ENCODE measurements at regions not wholly inside any gene's neighbourhood (a gene's known extent, or its start where the extent isn't known, plus 50 kb on each side); places are given as distances from the start of the nearest gene placed in this dataset.

DNA sequence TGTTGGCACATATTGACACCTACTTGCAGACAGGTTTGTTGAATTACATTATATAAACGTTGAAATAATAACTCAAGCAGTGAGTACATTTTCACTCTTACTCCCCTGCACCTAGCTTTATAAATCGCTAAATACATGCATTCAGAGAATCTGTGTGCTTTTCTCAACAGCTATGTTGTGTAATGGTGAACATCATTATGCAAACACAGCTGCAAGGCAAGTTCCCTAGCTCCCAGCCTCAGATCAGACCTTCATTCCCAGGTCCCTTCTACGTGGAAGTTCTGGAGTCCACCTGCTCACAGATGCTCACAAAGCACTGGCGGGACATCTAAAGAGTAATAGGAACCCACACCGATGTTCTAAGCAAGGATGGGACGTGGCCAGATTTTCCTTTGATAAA, 86.8 kb upstream of the PEG3 start:
- intact Hi-C loops (cut with micrococcal nuclease) = no loop called here
- DNase-seq = no peak
- ChIA-PET POLR2A (no interaction called here), CTCF (no interaction called here)
- Mint-ChIP-seq H3K9me3 (peaks cover 43% of the 10 kb centered on the region), H3K4me3 (no peak overlapping the region), H3K36me3 (peaks cover 2% of the 10 kb centered on the region), H3K27me3 (no peaks in the 10 kb centered on the region), H3K4me1 (ENCODE audit: low read depth) (no peaks in the 10 kb centered on the region), H3K27ac (no peak overlapping the region)

DNA sequence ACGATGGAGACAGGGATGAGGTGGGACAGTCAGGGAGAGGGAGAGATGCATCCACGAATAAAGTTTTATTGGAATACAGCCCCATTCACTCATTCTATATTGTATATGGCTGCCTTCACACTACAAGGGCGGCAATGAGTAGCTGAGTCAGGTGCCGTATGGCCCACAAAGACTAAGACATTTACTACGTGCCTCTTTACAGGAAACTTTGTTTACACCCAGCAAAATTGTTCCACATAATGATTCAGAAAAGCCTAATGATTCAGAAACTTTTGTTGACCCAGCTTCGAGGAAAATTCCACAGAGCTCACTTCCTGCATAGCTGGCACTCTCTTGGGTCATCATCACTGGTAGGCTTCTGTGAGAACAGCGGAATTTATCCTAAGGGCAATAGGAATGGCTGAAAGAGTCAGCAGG, 87.3 kb upstream of the PEG3 start:
- Mint-ChIP-seq H3K27ac (no peak overlapping the region), H3K9me3 (peaks cover 48% of the 10 kb centered on the region), H3K4me1 (ENCODE audit: low read depth) (no peaks in the 10 kb centered on the region), H3K36me3 (peaks cover 5% of the 10 kb centered on the region), H3K4me3 (no peak overlapping the region), H3K27me3 (no peaks in the 10 kb centered on the region)
- CTCF ChIA-PET = no interaction called here
- no peak for DNase-seq
- intact Hi-C loops (cut with micrococcal nuclease) = no loop called here
- POLR2A ChIA-PET = no interaction called here

DNA sequence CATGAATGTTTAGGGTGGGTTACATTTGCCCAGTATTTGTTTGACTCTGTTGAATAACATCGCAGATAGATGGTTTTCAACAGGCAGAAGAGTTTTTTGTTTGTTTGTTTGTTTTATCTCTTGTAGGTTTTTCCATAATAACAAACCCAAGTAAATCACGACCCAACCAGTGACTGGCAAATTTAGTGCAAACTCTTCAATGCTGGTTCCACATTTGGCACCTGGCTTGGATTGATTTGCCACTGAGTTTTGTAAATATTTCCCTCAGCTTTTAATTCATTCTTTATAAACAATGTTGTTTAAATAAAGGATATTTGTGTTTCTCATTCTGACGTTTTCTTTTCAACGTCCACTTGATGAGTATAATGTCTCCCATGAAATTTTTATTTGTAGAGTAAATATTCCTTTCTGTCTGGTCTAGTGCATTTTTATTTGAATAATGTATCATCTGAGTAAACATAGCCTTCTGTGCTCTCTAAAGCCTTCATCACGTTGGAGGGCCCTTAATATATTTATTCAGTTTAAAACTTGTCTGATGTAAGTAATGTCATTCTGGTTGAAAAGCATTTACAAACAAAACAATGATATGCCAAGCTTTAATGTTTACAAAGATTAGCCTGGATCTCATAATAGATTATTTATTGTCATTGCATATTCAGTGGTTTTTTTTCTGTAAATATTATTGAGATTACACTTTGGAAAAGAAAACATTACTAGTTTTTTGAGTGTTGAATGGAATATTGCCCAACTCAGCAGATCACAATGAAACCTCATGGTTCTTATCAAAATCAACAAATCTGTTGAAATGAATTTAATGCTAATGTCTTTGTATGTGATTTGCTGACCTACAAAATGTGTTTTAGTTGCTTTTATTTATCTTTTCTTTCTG, 90.4 kb upstream of the PEG3 start:
- ChIA-PET POLR2A (no interaction called here), CTCF (interaction anchor here (0.6 kb wide), 1 partner anchor 1045 kb away, joined by 3 read pairs; no protein-coding TSS in a partner anchor)
- peaks cover 5% of the 10 kb centered on the region for H3K36me3 Mint-ChIP-seq
- H3K27ac Mint-ChIP-seq = no peak overlapping the region
- no peak for DNase-seq
- intact Hi-C loops (cut with micrococcal nuclease) = no loop called here
- no peak overlapping the region for H3K4me3 Mint-ChIP-seq
- H3K9me3 Mint-ChIP-seq = peaks cover 30% of the 10 kb centered on the region
- no peaks in the 10 kb centered on the region for H3K27me3 Mint-ChIP-seq
- H3K4me1 Mint-ChIP-seq (ENCODE audit: low read depth) = no peaks in the 10 kb centered on the region

DNA sequence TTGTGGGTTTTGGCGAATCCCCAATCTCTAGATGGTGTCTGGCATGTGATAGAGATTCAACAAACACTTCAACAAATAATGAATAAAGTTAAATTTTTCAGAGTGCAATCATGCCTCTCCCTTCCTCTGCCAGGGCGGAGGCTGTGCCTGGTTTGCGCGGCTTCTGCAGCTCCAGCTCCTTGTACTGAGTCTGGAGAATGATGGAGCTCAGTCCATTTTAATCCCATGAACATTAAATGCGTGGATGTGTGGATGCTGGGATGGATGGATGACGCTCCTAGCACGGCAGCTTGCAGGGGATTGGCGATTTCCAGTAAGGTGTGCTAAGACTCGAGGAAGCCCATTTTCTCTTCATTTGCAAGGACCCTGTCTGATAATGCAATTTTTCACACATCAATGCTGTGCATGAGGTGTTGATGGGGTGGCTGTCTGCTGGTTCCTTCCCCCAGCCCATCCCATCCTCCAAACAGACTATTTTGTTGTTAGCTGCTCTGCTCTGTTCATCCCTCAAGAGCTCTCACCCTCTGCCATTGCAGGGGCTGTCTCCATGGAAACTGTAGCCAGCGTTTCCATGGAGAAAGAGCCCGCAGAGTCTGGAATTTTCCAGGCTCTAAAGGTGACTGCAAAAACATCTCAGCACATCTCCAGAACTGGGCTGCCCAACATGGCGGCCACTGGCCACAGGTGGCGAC, 92.6 kb upstream of the PEG3 start:
- Mint-ChIP-seq H3K27ac (no peak overlapping the region), H3K9me3 (peaks cover 33% of the 10 kb centered on the region), H3K4me1 (ENCODE audit: low read depth) (no peaks in the 10 kb centered on the region), H3K36me3 (peaks cover 4% of the 10 kb centered on the region), H3K27me3 (no peaks in the 10 kb centered on the region), H3K4me3 (no peak overlapping the region)
- DNase-seq = no peak
- ChIA-PET POLR2A (no interaction called here), CTCF (no interaction called here)
- intact Hi-C loops (cut with micrococcal nuclease) = no loop called here

DNA sequence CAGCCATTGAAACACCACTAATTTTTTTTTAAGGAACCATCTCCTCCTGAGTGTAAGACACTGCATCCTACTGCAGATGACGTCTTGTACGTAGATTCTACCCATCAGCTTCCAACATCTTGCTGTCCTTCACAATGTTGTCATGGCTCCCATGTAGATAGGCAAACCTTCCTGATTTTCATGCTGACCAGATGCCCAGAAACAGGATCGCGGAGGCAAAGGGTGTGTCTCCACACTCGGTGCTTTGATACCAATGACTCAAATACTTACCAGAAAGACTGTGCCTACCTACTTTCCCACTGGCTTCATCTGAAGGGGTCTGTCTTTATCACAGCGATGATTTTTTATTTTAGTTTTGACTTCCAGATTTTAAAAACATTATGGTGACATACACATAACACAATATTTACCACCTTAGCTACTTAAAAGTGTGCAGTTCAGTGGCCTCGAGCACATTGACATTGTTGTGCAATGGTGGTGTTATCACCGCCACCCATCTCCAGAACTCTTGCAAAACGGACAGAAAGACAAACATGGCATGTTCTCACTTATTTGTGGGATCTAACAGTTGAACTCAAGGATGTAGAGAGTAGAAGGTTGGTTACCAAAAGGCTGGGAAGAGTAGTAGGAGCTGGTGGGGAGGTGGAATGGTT, 94.0 kb upstream of the PEG3 start:
- peaks cover 4% of the 10 kb centered on the region for H3K36me3 Mint-ChIP-seq
- H3K9me3 Mint-ChIP-seq = peaks cover 38% of the 10 kb centered on the region
- H3K4me3 Mint-ChIP-seq = no peak overlapping the region
- intact Hi-C loops (cut with micrococcal nuclease) = no loop called here
- no peaks in the 10 kb centered on the region for H3K27me3 Mint-ChIP-seq
- H3K4me1 Mint-ChIP-seq (ENCODE audit: low read depth) = no peaks in the 10 kb centered on the region
- no peak overlapping the region for H3K27ac Mint-ChIP-seq
- ChIA-PET POLR2A (no interaction called here), CTCF (no interaction called here)
- DNase-seq = no peak

DNA sequence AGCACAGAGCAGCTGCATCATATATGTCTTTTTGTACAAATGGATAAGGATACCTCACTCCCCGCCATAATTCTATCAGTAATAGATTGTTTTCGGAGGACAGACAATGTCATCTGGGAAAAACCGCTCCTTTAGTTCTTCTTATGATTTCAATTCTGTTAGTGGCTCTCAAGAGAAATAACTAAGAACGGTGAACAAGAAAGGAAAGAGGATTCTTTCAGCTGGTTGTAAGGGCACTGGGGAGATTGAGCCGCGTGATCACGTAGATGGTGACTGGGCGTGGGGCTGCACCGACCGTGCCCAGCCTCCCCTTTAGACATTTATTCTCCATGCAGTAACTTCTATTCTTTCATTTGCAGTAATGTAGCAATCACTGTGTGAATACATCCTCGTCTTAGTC, 99.4 kb upstream of the PEG3 start:
- ChIA-PET POLR2A (no interaction called here), CTCF (no interaction called here)
- Mint-ChIP-seq H3K4me3 (no peak overlapping the region), H3K36me3 (peaks cover 2% of the 10 kb centered on the region), H3K4me1 (ENCODE audit: low read depth) (no peaks in the 10 kb centered on the region), H3K27me3 (no peaks in the 10 kb centered on the region), H3K9me3 (peaks cover 48% of the 10 kb centered on the region), H3K27ac (no peak overlapping the region)
- intact Hi-C loops (cut with micrococcal nuclease) = no loop called here
- no peak for DNase-seq

DNA sequence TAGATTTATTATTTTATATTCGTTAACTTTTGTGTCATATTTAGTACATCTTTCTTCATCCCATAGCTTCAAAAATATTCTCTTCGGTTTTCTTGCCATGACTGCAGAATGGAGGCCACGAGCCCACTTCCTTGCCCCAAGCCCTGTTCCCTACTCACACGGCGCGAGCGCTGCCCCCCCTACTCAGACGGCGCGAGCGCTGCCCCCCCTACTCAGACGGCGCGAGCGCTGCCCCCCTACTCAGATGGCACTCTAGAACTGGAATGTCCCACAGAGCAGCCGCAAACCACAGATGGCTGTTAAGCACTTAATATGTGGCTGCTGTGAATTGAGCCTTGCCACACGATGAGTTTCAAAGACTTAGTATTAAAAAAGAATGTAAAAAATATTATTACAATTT, 102.2 kb upstream of the PEG3 start:
- Mint-ChIP-seq H3K36me3 (peaks cover 2% of the 10 kb centered on the region), H3K27ac (no peak overlapping the region), H3K4me3 (no peak overlapping the region), H3K4me1 (ENCODE audit: low read depth) (no peaks in the 10 kb centered on the region), H3K27me3 (peaks cover 3% of the 10 kb centered on the region), H3K9me3 (peaks cover 45% of the 10 kb centered on the region)
- intact Hi-C loops (cut with micrococcal nuclease) = no loop called here
- CTCF ChIA-PET = no interaction called here
- POLR2A ChIA-PET = no interaction called here
- no peak for DNase-seq

DNA sequence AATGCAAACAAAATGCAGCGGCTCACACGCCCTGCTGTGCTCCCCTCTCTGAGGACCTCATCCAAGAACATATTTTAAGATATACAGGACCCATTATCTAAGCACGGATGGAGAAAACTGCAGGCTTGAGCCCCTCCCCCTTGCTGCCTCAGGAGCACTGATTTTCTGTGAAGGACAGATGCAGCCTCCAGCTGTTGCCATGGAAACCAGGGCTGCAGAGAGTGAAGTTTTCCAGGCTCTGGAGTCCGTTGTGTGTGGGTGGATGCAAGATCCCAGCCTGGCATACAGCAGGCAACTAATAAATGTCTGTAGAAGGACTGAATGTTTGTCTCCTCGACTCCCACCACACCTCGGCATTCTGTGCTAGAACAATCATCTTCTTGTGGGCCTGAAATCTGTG, 105.6 kb upstream of the PEG3 start:
- Mint-ChIP-seq H3K4me1 (ENCODE audit: low read depth) (no peaks in the 10 kb centered on the region), H3K27ac (no peak overlapping the region), H3K9me3 (peaks cover 53% of the 10 kb centered on the region), H3K36me3 (peaks cover 2% of the 10 kb centered on the region), H3K4me3 (no peak overlapping the region), H3K27me3 (peaks cover 3% of the 10 kb centered on the region)
- intact Hi-C loops (cut with micrococcal nuclease) = no loop called here
- DNase-seq = no peak
- POLR2A ChIA-PET = no interaction called here
- CTCF ChIA-PET = no interaction called here

DNA sequence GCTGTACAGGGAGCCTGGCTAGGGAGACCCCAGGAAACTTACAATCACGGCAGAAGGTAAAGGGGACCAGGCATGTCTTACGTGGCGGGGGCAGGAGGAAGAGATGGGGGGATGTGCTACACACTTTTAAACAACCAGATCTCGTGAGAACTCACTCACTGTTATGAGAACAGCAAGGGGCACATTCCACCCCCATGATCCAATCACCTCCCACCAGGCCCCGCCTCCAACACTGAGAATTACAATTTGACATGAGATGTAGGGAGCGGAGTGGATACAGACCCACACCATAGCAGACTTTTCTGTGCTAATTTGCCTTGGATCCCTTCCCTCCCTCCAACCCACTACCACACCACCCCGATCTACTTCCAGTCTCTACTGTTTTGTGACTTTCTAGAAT, 106.7 kb upstream of the PEG3 start:
- intact Hi-C loops (cut with micrococcal nuclease) = no loop called here
- Mint-ChIP-seq H3K27me3 (peaks cover 3% of the 10 kb centered on the region), H3K36me3 (peaks cover 2% of the 10 kb centered on the region), H3K4me1 (ENCODE audit: low read depth) (no peaks in the 10 kb centered on the region), H3K4me3 (no peak overlapping the region), H3K27ac (no peak overlapping the region), H3K9me3 (peaks cover 49% of the 10 kb centered on the region)
- ChIA-PET POLR2A (no interaction called here), CTCF (no interaction called here)
- DNase-seq = no peak

DNA sequence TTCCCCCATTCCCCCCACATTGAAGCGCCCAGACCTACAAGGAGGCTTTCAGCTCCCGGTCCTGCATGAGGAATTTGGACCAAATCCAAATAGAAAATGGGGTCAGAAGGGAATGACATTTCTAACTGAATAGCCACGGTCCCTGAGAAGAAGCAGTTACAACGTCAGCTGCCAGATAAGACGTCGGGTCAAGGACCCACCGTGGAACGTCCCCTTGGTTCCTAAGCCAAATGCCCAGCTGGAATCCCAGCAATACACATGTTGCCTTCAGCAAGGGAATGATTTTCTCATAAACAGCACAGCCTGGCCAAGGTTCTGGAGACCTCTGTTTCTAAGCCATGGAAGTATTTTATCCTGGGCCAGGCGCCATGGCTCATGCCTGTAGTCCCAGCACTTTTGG, 109.1 kb upstream of the PEG3 start:
- DNase-seq = no peak
- intact Hi-C loops (cut with micrococcal nuclease) = no loop called here
- CTCF ChIA-PET = no interaction called here
- peaks cover 53% of the 10 kb centered on the region for H3K9me3 Mint-ChIP-seq
- POLR2A ChIA-PET = no interaction called here
- H3K36me3 Mint-ChIP-seq = peaks cover 2% of the 10 kb centered on the region
- no peak overlapping the region for H3K27ac Mint-ChIP-seq
- peaks cover 3% of the 10 kb centered on the region for H3K27me3 Mint-ChIP-seq
- no peaks in the 10 kb centered on the region for H3K4me1 Mint-ChIP-seq (ENCODE audit: low read depth)
- H3K4me3 Mint-ChIP-seq = no peak overlapping the region

DNA sequence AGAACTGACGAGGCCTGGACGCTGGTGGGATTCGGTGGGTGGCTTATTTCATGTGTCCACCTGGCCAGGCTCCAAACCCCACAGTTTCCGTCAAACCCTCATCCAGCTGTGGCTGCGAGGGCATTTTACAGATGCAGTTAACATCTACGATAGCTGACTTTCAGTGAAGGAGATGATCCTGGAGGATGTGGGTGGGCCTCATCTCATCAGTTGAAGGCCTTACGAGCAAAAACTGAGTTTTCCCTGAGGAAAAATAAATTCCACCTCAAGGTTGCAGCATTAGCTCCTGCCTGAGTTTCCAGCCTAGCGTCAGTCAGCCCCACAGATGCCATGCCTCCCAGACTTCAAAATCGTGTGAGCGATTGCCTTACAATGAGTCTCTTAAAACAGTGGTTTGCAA, 111.1 kb upstream of the PEG3 start:
- Mint-ChIP-seq H3K27me3 (no peaks in the 10 kb centered on the region), H3K4me3 (no peak overlapping the region), H3K27ac (no peak overlapping the region), H3K4me1 (ENCODE audit: low read depth) (no peaks in the 10 kb centered on the region), H3K36me3 (peaks cover 5% of the 10 kb centered on the region), H3K9me3 (peaks cover 67% of the 10 kb centered on the region)
- CTCF ChIA-PET = no interaction called here
- DNase-seq = no peak
- intact Hi-C loops (cut with micrococcal nuclease) = no loop called here
- POLR2A ChIA-PET = no interaction called here

DNA sequence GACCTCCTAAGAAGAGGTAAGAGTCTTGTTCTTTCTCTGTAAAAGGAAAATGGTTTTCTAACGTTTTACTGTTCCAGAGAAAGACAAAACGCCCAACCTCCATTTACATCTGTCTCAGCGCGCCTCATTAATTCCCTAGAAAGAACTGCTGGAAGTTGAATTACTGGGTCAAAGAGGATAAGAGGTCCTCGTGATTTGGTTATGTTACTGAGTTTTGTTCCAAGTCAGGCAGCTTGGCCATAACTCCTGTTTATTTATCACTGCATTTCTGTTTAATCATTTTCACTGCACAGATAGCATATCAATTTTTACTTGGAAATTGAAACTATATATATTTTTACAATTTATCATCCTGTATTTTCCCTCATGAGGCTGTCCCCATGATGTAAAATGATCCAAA, 112.9 kb upstream of the PEG3 start:
- H3K4me1 Mint-ChIP-seq (ENCODE audit: low read depth) = no peaks in the 10 kb centered on the region
- intact Hi-C loops (cut with micrococcal nuclease) = no loop called here
- ChIA-PET CTCF (no interaction called here), POLR2A (no interaction called here)
- H3K36me3 Mint-ChIP-seq = peaks cover 5% of the 10 kb centered on the region
- H3K4me3 Mint-ChIP-seq = no peak overlapping the region
- H3K27me3 Mint-ChIP-seq = no peaks in the 10 kb centered on the region
- DNase-seq = no peak
- peaks cover 59% of the 10 kb centered on the region for H3K9me3 Mint-ChIP-seq
- no peak overlapping the region for H3K27ac Mint-ChIP-seq

Data from activated CD4-positive, alpha-beta memory T cell treated with anti-CD3 and anti-CD28 coated beads for 36 hours (primary cell).